CD4-positive, alpha-beta T cell (primary cell): ENCODE measurements at regions not wholly inside any gene's neighbourhood (a gene's known extent, or its start where the extent isn't known, plus 50 kb on each side); places are given as distances from the start of the nearest gene placed in this dataset.
A peak's percentile ranks its signal among the peaks of the same experiment; 100 is the strongest.

Source experiments
- ATAC-seq: fragments of 200-7000 bp; cut with Tn5 transposase; one replicate; pipeline ENCODE4 v1.10.0; 2022; ENCODE audit warnings: mild to moderate bottlenecking; ENCODE audit not compliant: poor library complexity
- CTCF ChIA-PET: fragments of 350-600 bp; sonication (Branson Sonifier 250); formaldehyde crosslinking; loops from one replicate; lab custom pipeline; 2021; ENCODE audit warnings: antibody characterized with exemption, inconsistent platforms; lab: Charles Lee
- POLR2A ChIA-PET: fragments of 350-600 bp; sonication (Branson Sonifier 250); formaldehyde crosslinking; loops from one replicate; lab custom pipeline; 2021; ENCODE audit warnings: antibody characterized with exemption, inconsistent platforms; lab: Charles Lee
- DNase-seq, 14 experiments: peaks; one replicate each; pipeline ENCODE4 v3.0.0-alpha.2; 2013 to 2020; ENCODE audit warnings: mixed read lengths in 2 of 14
- H3K27ac ChIP-seq, 2 donors: one replicate each; pipeline versions ENCODE4 v1.5.1 to v1.7.0; 2013; ENCODE audit warnings: low read length in 2 of 2, low read depth in 1 of 2, mild to moderate bottlenecking in 1 of 2
- H3K27me3 ChIP-seq, 2 experiments: 1 replicate in 1 of 2; 2 replicates in 1 of 2; pipeline versions ENCODE4 v1.6.1 to v1.7.0; 2013; ENCODE audit warnings: low read length in 2 of 2, control low read depth in 1 of 2, mild to moderate bottlenecking in 1 of 2, moderate library complexity in 1 of 2; ENCODE audit not compliant: insufficient read depth in 2 of 2, control insufficient read depth in 1 of 2
- H3K36me3 ChIP-seq: one replicate; pipeline ENCODE4 v1.6.1; 2013; ENCODE audit warnings: low read length, control low read depth; ENCODE audit not compliant: insufficient read depth
- H3K4me1 ChIP-seq: one replicate; pipeline ENCODE4 v1.6.1; 2013; ENCODE audit warnings: low read length, control low read depth; ENCODE audit not compliant: insufficient read depth
- H3K4me3 ChIP-seq: one replicate; pipeline ENCODE4 v1.5.1; 2013; ENCODE audit warnings: mild to moderate bottlenecking, low read length, moderate library complexity
- H3K9me3 ChIP-seq, 2 experiments: 1 replicate in 1 of 2; 2 replicates in 1 of 2; pipeline versions ENCODE4 v1.6.1 to v1.7.0; 2013; ENCODE audit warnings: low read length in 2 of 2, mild to moderate bottlenecking in 2 of 2, control low read depth in 1 of 2, moderate library complexity in 1 of 2; ENCODE audit not compliant: control insufficient read depth in 1 of 2, insufficient read depth in 1 of 2
- H3K27ac Mint-ChIP-seq: one replicate; pipeline ENCODE4 v1.8.0; 2020; ENCODE audit warnings: mixed read lengths
- H3K27me3 Mint-ChIP-seq: one replicate; pipeline ENCODE4 v1.8.0; 2021; ENCODE audit warnings: mixed read lengths
- H3K36me3 Mint-ChIP-seq: one replicate; pipeline ENCODE4 v1.8.0; 2021; ENCODE audit warnings: low read depth, mixed read lengths
- H3K4me1 Mint-ChIP-seq: one replicate; pipeline ENCODE4 v1.8.0; 2021; ENCODE audit warnings: low read depth, mixed read lengths
- H3K4me3 Mint-ChIP-seq: one replicate; pipeline ENCODE4 v1.8.0; 2020; ENCODE audit warnings: mild to moderate bottlenecking, mixed read lengths
- H3K9me3 Mint-ChIP-seq: one replicate; pipeline ENCODE4 v1.8.0; 2020; ENCODE audit warnings: mixed read lengths
- intact Hi-C, 2 experiments: fragments of 100-400 bp; cut with DNase I in 1 of 2; cut with micrococcal nuclease in 1 of 2; formaldehyde crosslinking; loops; one replicate each; pipeline versions ENCODE4 v1.15.1 to v1.9.0; 2023 to 2025; cut with DNase I, micrococcal nuclease
- TF ChIP-seq, protein P1 (sequence below): fragments of 200-600 bp; IDR thresholded peaks from one replicate; pipeline ENCODE4 v1.8.0; 2022; ENCODE audit warnings: antibody characterized with exemption, mild to moderate bottlenecking

DNA sequence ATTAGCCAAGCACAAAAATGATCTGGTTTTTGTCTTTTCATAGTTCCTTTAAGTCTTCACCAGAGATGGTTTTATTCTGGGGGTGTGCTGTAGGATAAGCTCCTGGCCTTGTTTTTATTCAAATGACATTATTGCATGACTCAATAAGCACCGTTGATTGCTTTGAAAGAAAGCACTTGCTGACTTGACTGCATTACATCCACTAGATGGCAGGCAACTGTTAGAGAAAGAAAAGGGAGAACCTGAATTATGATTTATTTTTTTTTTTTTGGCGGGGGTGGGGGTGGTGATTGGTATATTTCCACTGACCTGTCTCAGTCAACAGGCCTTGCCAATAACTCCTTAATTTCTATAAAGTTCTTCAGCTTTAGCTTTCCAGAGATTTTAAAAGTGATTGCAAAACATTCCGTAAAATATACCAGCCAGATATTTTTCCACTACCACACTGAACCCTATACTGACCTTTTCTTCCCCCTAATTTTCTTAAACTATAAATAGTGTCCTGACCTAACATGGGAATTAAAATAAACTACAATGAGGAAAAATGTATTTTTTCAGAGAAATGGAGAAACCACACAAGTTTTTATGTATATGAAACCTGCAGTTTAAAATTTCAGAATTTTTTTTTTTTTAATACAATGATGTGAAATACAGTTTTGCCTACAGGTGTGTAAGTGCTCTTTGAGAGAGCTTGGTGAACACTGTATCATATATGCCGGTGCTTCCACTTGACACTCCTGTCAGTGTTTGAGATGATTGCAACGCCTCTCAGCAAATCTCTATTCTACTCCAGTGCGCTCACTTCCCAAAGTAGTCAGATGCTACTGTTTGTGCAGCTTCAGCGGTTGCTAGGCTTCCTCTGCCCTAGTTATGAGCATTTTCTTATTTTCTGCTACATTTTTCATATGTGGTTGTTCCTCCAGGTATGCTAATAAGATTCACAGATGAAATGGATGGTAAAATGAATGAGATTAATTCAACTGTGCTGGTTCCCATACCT, 274.3 kb downstream of the CD109 start:
- DNase-seq (peak in 1 of 14 experiments; percentile 1), ATAC-seq (no peak)
- Histone ChIP-seq H3K4me1 (no peaks in the 10 kb centered on the region), H3K9me3 (no peaks in the 10 kb centered on the region), H3K36me3 (no peaks in the 10 kb centered on the region), H3K4me3 (no peak overlapping the region), H3K27ac (no peak overlapping the region), H3K27me3 (no peaks in the 10 kb centered on the region)
- CTCF ChIA-PET: interaction anchor here (0.9 kb wide), 1 partner anchor 18 kb away, joined by 3 read pairs; no protein-coding TSS in a partner anchor
- intact Hi-C loops: no loop called here
- Mint-ChIP-seq H3K9me3 (no peaks in the 10 kb centered on the region), H3K27ac (no peak overlapping the region), H3K4me3 (no peak overlapping the region), H3K36me3 (no peaks in the 10 kb centered on the region), H3K27me3 (peaks cover 5% of the 10 kb centered on the region), H3K4me1 (no peaks in the 10 kb centered on the region)
- TF ChIP-seq, protein P1, sequence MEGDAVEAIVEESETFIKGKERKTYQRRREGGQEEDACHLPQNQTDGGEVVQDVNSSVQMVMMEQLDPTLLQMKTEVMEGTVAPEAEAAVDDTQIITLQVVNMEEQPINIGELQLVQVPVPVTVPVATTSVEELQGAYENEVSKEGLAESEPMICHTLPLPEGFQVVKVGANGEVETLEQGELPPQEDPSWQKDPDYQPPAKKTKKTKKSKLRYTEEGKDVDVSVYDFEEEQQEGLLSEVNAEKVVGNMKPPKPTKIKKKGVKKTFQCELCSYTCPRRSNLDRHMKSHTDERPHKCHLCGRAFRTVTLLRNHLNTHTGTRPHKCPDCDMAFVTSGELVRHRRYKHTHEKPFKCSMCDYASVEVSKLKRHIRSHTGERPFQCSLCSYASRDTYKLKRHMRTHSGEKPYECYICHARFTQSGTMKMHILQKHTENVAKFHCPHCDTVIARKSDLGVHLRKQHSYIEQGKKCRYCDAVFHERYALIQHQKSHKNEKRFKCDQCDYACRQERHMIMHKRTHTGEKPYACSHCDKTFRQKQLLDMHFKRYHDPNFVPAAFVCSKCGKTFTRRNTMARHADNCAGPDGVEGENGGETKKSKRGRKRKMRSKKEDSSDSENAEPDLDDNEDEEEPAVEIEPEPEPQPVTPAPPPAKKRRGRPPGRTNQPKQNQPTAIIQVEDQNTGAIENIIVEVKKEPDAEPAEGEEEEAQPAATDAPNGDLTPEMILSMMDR: no peak
- POLR2A ChIA-PET: no interaction called here

DNA sequence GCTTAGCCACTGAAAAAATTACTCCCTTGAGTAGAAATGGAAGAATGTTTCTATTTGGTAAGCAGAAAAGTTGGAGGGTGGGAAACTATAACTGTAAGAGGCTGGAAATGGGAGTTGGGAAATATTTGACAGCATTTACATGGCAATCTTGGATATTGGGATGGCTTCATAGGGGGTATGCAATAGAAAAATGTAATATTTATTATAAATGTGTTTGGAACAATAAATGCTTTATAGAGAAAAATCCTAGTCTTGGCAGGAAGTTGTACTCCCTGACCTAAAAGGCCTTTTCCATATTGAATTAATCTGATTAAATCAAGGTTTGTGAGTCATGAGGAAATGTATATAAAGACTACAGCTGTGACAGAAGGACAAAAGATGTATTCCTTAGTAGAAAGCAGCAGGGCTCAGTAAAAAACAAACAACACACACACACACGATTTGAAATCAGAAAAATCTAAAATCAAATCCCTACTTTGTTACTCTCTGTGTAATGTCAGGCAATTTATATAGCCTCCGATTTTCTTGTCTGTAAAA, 272.3 kb downstream of the CD109 start:
- no peaks in the 10 kb centered on the region for H3K9me3 Mint-ChIP-seq
- no peaks in the 10 kb centered on the region for H3K4me1 Mint-ChIP-seq
- TF ChIP-seq, protein P1: no peak
- no peaks in the 10 kb centered on the region for H3K36me3 Mint-ChIP-seq
- H3K4me3 Mint-ChIP-seq: no peak overlapping the region
- Histone ChIP-seq H3K9me3 (no peaks in the 10 kb centered on the region), H3K27me3 (no peaks in the 10 kb centered on the region), H3K27ac (no peak overlapping the region), H3K36me3 (no peaks in the 10 kb centered on the region), H3K4me3 (no peak overlapping the region), H3K4me1 (no peaks in the 10 kb centered on the region)
- DNase-seq: no peak
- no peak for ATAC-seq
- intact Hi-C loops: no loop called here
- peaks cover 5% of the 10 kb centered on the region for H3K27me3 Mint-ChIP-seq
- H3K27ac Mint-ChIP-seq: no peak overlapping the region
- ChIA-PET CTCF (interaction anchor here (1.4 kb wide), 1 partner anchor 18 kb away, joined by 3 read pairs; no protein-coding TSS in a partner anchor), POLR2A (no interaction called here)

DNA sequence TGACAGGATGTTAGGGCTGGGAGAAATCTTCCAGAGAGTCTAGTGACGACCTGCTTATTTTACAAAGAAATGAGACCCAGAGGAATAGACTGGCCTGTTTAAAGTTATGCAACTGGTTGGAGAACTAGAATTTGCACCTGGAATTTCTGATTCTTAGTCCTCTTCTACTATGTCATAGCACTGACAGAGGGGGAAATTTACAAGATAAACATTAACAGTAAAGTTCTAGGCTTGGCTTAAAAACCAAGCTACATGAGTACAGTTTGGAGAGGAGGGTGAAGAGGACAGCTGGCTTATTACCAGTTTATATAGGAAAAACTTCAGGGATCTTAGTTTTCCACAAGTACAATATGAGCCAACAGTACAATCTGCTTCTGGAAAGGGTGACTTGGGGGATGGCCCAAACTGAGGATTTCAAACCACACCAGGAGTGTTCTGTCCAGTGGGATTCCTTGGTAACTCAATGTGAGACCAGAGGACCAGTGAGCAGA, 269.6 kb downstream of the CD109 start:
- H3K27ac ChIP-seq: no peak overlapping the region
- POLR2A ChIA-PET: no interaction called here
- no peak overlapping the region for H3K27ac Mint-ChIP-seq

More for the DNA sequence above, 269.6 kb downstream of the CD109 start:
- ATAC-seq: no peak
- Histone ChIP-seq H3K9me3 (no peaks in the 10 kb centered on the region), H3K4me1 (no peaks in the 10 kb centered on the region), H3K4me3 (no peak overlapping the region), H3K27me3 (no peaks in the 10 kb centered on the region), H3K36me3 (no peaks in the 10 kb centered on the region)
- TF ChIP-seq, protein P1: no peak
- intact Hi-C loops: no loop called here
- H3K27me3 Mint-ChIP-seq: peaks cover 12% of the 10 kb centered on the region
- H3K9me3 Mint-ChIP-seq: no peaks in the 10 kb centered on the region
- no peak for DNase-seq
- no peak overlapping the region for H3K4me3 Mint-ChIP-seq
- no peaks in the 10 kb centered on the region for H3K36me3 Mint-ChIP-seq
- H3K4me1 Mint-ChIP-seq: no peaks in the 10 kb centered on the region
- CTCF ChIA-PET: no interaction called here
